NT2/D1 (cell line): ENCODE measurements at regions not wholly inside any gene's neighbourhood (a gene's known extent, or its start where the extent isn't known, plus 50 kb on each side); places are given as distances from the start of the nearest gene placed in this dataset.

Experiments used
- DNase-seq: peaks from one replicate; pipeline ENCODE4 v3.0.0-alpha.2; 2011; ENCODE audit warnings: low read depth, low spot score
- H3K27me3 ChIP-seq: 2 replicates; pipeline ENCODE4 v1.6.0; 2011; ENCODE audit warnings: mild to moderate bottlenecking; ENCODE audit not compliant: insufficient read length, insufficient read depth
- H3K36me3 ChIP-seq: 2 replicates; pipeline ENCODE4 v1.6.1; 2011; ENCODE audit warnings: mild to moderate bottlenecking, low read length, mixed read lengths; ENCODE audit not compliant: insufficient read depth, insufficient read length
- H3K4me1 ChIP-seq: 2 replicates; pipeline ENCODE4 v1.5.1; 2011; ENCODE audit not compliant: insufficient read depth, insufficient read length
- H3K4me3 ChIP-seq: 2 replicates; pipeline ENCODE4 v1.5.1; 2011; ENCODE audit warnings: low read depth; ENCODE audit not compliant: insufficient read length
- H3K9ac ChIP-seq: 2 replicates; pipeline ENCODE4 v1.6.0; 2011; ENCODE audit warnings: low read depth; ENCODE audit not compliant: insufficient read length
- H3K9me3 ChIP-seq: 2 replicates; pipeline ENCODE4 v1.5.1; 2011; ENCODE audit warnings: mild to moderate bottlenecking, low read length; ENCODE audit not compliant: insufficient read depth
- SUZ12 ChIP-seq: IDR thresholded peaks from 2 replicates; pipeline ENCODE4 v1.6.1; 2011; ENCODE audit not compliant: insufficient read length, insufficient read depth; ENCODE audit errors: extremely low read depth
- YY1 ChIP-seq: IDR thresholded peaks from 2 replicates; pipeline ENCODE4 v1.6.1; 2011; ENCODE audit not compliant: insufficient read length, insufficient read depth
- ZNF274 ChIP-seq: IDR thresholded peaks from 2 replicates; pipeline ENCODE4 v1.6.1; 2011; ENCODE audit warnings: mild to moderate bottlenecking, low read depth, low read length

- Histone ChIP-seq H3K9me3 (peaks cover 5% of the 10 kb centered on the region; the same call in 1 of the 2 replicates), H3K36me3 (no peaks in the 10 kb centered on the region), H3K27me3 (no peaks in the 10 kb centered on the region), H3K9ac (no peak overlapping the region), H3K4me3 (no peak overlapping the region), H3K4me1 (no peaks in the 10 kb centered on the region)
- no peak for DNase-seq
- TF ChIP-seq SUZ12 (no peak), ZNF274 (no peak), YY1 (no peak)
These were observed 337.7 kb downstream of the IPO8 start for GRCh38 chr12:30357766-30358490.

DNA sequence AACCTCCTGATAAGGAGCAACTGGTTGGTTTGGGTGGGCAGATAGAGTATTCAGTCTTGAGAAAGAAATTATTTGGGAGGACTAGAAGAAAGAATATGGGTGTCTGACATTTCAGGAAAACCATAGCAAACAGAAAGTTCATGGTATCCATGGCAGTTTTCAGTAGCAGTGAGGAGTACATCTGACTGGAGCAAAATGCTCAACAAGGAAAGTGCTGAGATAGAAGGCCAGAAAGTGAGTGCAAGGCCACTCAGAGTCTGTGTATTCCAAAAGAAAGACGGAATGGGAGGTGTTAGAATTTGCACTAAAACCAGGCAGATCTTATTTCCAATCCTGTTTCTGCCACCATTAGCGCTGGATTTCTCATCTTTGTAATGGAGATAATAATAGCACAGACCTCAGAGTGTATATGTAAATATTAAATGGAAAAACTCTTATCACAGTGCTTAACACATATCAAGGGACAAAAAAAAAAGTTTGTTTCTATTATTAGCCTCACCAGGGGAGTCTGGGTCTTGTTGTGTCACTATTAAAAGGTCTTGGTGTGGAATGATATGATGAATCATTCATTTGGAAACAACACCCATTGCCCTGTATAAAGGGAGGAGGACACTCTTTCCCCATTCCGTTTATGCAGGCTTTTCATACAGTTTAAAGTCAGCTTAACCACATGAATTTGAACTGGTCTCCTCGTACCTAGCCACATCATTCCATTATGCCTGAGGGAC is 349.8 kb downstream of the IPO8 start:
- Histone ChIP-seq H3K4me3 (no peak overlapping the region), H3K4me1 (no peaks in the 10 kb centered on the region), H3K36me3 (no peaks in the 10 kb centered on the region), H3K27me3 (no peaks in the 10 kb centered on the region), H3K9me3 (peaks cover 17% of the 10 kb centered on the region), H3K9ac (no peak overlapping the region)
- no peak for DNase-seq
- TF ChIP-seq SUZ12 (no peak), YY1 (no peak), ZNF274 (no peak)

DNA sequence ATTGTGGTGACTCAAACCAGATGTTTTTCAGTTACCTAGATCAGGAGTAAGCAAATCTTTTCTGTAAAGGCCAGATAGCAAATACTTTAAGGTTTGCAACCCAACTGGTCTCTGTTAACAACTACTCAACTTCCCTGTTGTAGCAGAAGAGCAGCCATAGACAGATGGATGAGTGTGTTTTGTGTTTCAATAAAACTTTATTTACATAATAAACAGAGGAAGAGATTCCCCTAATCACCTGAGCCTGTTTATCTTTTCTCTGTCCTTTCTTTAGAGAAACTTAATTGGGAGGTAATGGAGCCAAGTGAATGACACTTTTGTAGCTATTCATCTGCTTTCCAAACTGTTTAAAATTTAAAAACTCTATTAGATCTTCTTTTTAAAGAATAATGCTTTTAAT is 365.1 kb downstream of the IPO8 start:
- Histone ChIP-seq H3K4me3 (no peak overlapping the region), H3K27me3 (no peaks in the 10 kb centered on the region), H3K36me3 (no peaks in the 10 kb centered on the region), H3K4me1 (no peaks in the 10 kb centered on the region), H3K9ac (no peak overlapping the region), H3K9me3 (peaks cover 4% of the 10 kb centered on the region; the same call in 1 of the 2 replicates)
- no peak for TF ChIP-seq YY1
- no peak for TF ChIP-seq SUZ12
- no peak for TF ChIP-seq ZNF274
- DNase-seq = peak; percentile 35

DNA sequence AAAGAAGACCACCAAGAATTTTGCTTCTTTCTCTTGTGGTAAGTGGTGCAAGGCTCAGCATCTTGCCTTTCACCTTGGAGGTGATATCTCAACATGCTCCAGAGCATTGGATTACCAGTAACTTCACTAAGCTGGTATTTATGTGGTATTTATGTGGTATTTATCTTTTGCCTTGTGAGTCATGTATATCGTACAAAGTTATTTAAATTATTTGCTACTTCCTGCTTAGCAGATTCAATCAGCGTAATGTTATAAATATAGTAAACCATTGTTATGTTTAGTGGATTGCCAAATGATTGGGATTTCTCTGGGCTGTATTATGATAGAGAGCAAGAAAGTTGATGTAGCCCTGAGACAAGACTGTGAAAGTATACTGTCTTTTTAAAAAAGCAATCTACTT is 366.4 kb downstream of the IPO8 start:
- H3K4me3 ChIP-seq = no peak overlapping the region
- DNase-seq = no peak
- H3K4me1 ChIP-seq = no peaks in the 10 kb centered on the region
- no peaks in the 10 kb centered on the region for H3K27me3 ChIP-seq
- TF ChIP-seq SUZ12 (no peak), ZNF274 (no peak), YY1 (no peak)
- no peaks in the 10 kb centered on the region for H3K36me3 ChIP-seq
- H3K9ac ChIP-seq = no peak overlapping the region
- H3K9me3 ChIP-seq = peaks cover 4% of the 10 kb centered on the region; the same call in 1 of the 2 replicates

- H3K4me1 ChIP-seq = no peaks in the 10 kb centered on the region
- H3K27me3 ChIP-seq = no peaks in the 10 kb centered on the region
- no peak overlapping the region for H3K9ac ChIP-seq
- H3K9me3 ChIP-seq = no peaks in the 10 kb centered on the region; the same call in 1 of the 2 replicates
- no peaks in the 10 kb centered on the region for H3K36me3 ChIP-seq
- H3K4me3 ChIP-seq = no peak overlapping the region
- TF ChIP-seq SUZ12 (no peak), ZNF274 (no peak), YY1 (no peak)
- DNase-seq = no peak
These were observed 372.7 kb downstream of the IPO8 start for GRCh38 chr12:30323008-30323407.

DNA sequence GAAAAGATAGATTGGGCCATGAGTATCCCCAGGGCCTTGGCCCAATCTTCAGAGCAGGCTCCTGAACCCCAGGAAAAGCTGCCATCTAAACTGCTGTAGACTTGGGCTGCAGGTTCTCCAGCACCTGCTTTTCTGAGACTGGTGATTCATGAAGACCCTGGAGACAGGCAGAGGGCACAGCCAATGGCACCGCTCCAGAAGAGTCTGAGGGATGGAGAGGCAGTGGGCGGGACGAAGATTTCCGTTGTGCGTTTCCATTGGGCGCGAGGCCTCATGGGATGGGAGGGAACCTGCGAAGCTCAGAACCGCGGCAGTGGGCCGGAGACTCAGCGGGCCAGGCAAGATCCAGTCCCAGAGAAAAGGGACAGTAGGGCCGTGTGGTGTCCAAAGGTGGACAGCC is 375.1 kb downstream of the IPO8 start:
- H3K4me3 ChIP-seq = no peak overlapping the region
- no peak overlapping the region for H3K9ac ChIP-seq
- no peaks in the 10 kb centered on the region for H3K27me3 ChIP-seq
- H3K4me1 ChIP-seq = no peaks in the 10 kb centered on the region
- TF ChIP-seq ZNF274 (no peak), YY1 (no peak)
- no peaks in the 10 kb centered on the region for H3K9me3 ChIP-seq
- no peaks in the 10 kb centered on the region for H3K36me3 ChIP-seq
- no peak for DNase-seq

GRCh38 chr12:30314506-30315100 is 381.1 kb downstream of the IPO8 start:
- Histone ChIP-seq H3K27me3 (no peaks in the 10 kb centered on the region), H3K4me1 (no peaks in the 10 kb centered on the region), H3K36me3 (no peaks in the 10 kb centered on the region), H3K9ac (no peak overlapping the region), H3K9me3 (peaks cover 11% of the 10 kb centered on the region; the same call in 1 of the 2 replicates), H3K4me3 (no peak overlapping the region)
- no peak for DNase-seq
- TF ChIP-seq SUZ12 (no peak), ZNF274 (no peak), YY1 (no peak)
